Tibial nerve (tissue), 4 donors: ENCODE measurements at regions not wholly inside any gene's neighbourhood (a gene's known extent, or its start where the extent isn't known, plus 50 kb on each side); places are given as distances from the start of the nearest gene placed in this dataset.

Experiments
- CTCF ChIP-seq, 5 experiments: fragments of 200-600 bp in 3 of 5; fragments of 450-650 bp in 2 of 5; sonication (generic) in 3 of 5; IDR thresholded peaks; one replicate each; pipeline ENCODE4 v1.5.1; 2016 to 2019; ENCODE audit warnings: antibody characterized with exemption in 5 of 5, mild to moderate bottlenecking in 3 of 5, moderate library complexity in 2 of 5
- EP300 ChIP-seq, 2 donors: sonication (generic); formaldehyde crosslinking; IDR thresholded peaks; one replicate each; pipeline ENCODE4 v1.6.1; 2017; ENCODE audit warnings: antibody characterized with exemption in 2 of 2, mild to moderate bottlenecking in 1 of 2
- POLR2A ChIP-seq, 2 donors: fragments of 450-650 bp; IDR thresholded peaks; one replicate each; pipeline ENCODE4 v1.6.1; 2017; ENCODE audit warnings: antibody characterized with exemption in 2 of 2, mild to moderate bottlenecking in 2 of 2, moderate library complexity in 2 of 2

- TF ChIP-seq CTCF (IDR thresholded peaks at IDR 0.05) (no peak), POLR2A (IDR thresholded peaks at IDR 0.05) (no peak), EP300 (IDR thresholded peaks at IDR 0.05) (no peak)
Observed at GRCh38 chr6:14789996-14790395, 455.9 kb upstream of the JARID2 start.
